HG03025 (cell line): ENCODE measurements at regions not wholly inside any gene's neighbourhood (a gene's known extent, or its start where the extent isn't known, plus 50 kb on each side); places are given as distances from the start of the nearest gene placed in this dataset.

Experiments used
- ATAC-seq: cut with Tn5 transposase; IDR thresholded peaks from one replicate; pipeline ENCODE4 v1.9.1; 2021; ENCODE audit warnings: mild to moderate bottlenecking, moderate library complexity; ENCODE audit not compliant: unreplicated experiment, low FRiP score

DNA sequence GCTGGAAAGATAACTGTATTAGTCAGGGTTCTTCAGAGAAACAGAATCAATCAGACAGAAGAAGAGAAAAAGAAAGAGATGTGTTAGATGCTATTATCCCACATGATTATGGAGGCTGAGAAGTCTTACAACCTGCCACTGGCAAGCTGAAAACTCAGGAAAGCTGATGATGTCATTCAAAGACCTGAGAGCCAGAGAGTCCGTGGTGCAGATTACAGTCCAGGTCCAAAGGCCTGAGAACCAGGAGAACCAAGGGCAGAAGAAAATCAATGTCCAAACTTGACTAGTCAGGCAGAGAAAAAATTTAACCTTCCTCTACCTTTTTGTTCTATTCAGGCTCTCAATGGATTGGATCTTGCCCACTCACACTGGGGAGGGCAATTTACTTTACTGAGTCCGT lies 172.5 kb downstream of the QDPR start:
- no peak for ATAC-seq

DNA sequence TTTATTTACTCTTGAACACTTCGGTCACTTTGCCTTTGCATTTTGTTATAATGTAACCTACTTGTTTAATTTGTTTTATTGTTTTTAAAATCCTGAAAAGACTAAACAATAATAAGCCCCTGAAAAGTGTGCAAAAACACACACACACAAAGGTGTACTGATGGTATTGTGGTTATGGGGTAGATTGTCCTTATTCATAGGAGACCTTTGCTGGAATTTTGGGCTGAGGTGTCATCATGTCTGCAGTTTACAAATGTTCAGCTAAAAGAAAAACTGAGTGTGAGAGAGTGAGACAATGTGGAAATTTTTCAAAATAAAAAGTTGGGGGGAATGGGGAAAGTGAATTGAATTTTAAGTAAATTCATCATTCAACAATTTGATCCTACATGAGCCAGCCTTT lies 174.9 kb downstream of the QDPR start:
- ATAC-seq = no peak

DNA sequence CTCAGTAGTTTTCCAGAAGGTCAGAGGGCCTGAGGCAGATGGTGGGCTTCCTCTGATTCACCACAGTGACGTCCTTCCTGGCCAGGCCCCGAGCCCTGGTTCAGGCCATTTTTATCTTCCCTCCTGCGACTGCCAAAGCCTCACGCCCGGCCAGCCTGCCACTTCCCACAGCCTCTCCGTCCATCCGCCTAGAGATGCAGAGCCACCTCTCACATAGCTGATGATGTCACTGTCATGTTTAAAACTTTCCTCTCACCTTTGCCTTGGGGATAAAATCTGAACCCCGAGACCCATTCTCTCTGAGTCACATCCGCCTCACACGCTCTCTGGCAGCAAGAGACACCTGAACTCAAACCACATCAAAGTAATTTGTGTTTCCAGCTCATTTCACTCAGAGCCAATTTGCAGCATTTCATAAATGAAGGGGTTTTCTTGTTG lies 175.3 kb downstream of the QDPR start:
- peak; percentile 67 for ATAC-seq

DNA sequence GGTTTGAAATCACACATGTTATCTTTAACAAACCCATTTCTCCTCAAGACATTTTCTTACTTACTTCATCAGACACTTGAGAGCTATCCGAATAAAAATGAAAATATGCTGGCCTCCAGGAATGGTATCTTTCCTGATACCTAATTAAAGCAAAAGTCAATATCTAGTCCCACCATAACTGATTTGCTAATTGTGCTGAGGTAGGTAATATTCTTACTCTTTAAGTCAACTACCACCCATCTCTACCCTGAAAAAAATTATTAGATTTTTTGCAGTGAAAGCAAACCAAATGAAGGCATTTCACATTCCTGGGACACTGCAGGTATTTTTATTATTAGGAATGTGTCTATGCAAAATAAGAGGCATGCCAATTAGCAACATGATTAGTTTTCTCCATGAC lies 175.8 kb downstream of the QDPR start:
- no peak for ATAC-seq

DNA sequence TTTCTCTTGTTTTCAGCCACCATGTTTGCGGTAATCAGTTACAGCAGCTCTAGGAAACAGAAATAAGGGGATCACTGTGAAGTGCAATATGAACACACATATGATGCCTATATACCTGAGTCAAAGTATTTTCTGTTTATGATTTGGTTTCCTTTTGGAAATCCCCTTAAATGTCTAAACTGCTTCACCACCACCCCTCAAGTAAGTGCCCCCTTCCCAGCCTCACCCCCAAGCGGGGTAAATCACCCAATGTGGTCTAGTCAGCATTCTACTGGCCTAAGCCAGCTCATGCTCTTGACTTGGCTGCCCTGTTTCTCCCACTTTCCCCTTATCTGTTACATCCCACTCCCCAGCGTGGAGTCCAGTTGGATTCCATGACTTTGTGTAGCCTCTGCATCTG lies 176.5 kb downstream of the QDPR start:
- no peak for ATAC-seq

DNA sequence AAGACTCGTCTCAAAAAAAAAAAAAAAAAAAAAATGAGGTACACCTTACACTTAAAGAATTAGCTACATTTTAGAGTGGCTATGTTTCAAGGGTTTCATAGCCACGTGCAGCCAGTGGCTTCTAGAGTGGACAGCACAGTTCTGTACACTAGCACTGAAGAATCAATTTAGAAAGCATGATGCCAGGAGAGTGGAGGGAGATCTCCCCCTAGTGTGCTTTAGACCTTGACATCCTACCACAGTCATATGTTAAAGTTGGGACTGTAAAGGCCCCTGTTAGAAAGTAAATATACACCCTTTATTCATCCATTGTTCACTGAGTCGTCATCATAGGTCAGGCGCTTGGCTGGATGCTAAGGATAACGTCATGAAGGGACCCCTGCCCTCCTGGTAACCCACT lies 179.4 kb downstream of the QDPR start:
- ATAC-seq = no peak

DNA sequence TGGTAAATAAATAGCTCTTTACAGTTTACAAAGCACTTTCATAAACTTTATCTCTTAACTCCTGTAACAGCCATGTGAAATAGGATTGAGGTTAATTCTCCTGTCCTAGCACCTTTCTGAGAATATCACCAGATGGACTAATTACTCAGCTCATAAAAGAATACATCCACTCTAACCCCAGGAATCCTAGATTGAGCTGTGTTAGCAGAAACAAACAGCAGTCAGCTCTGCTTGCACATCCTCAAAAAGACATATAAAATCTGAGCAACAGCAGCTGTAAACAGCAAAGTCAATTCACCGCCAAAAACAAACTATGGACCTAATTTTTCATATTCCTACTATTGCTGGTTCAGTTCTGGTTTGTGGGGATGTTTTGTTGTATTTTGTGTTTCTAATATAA lies 182.8 kb downstream of the QDPR start:
- no peak for ATAC-seq

DNA sequence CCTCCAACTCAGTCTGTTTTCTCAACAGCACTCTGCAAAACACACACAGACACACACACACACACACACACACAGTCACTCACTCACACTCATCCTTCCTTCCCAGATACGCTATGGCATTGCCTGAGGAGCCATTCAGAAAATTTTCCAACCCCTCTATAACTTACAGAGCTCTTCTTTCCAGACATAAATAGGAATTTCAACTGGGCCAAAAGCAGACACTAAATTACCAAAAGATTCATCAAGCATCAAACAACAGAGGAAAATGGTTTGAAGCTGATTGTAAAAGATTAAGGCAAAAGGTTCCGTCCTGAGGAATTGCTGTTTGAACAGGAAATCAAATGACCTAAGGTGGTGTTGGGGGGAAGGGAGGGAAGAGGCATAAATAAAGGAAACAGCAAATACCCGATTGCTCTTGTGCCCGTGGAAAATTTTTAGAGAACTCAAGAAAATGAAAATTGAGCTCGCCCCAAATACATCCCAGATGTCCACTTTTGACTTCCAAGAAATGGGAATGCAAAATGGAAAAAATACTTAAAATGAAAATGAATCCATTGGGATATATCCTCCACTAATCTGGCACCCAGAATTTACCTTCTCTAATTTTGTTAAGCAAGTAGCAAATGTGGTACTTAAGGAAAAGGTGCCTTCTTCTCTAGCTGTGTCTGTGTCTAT lies 183.6 kb downstream of the QDPR start:
- ATAC-seq = no peak

DNA sequence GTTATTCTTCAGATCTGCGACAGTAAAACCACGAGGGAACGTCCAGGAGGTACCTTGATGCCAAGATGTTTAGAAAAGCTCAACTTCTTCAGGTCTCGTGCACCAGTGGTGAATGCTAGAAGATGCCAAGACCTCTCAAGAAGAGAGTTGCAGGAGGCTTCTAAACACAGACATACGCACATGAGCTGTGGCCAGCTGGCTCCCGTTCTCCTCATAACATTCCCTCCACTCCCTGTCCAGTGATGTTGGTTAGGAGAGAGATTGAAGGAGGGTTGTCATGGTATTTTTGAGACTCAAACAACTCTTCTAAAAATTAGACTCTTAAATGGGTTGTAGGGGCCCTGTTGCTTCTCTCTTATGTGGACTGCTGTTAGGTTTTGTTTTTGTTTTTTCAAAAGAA lies 184.3 kb downstream of the QDPR start:
- ATAC-seq = no peak

DNA sequence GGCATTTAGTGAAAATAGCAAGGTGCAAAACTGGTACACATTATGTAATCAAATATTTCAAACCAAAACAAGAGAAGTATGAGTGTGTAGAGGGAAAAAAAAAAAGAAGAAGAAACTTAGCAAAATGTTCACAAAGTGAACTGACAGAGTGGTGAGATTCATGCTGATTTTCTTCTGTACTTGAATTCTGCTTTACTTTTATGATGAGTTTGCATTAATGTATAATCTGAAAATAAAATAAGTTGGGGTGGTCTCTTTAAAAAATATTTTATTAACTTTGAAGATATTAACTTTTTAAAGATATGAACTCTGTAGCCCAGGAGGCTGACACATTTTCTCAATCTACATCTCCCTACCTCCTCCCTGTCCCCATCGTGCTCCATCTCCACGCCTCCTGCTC lies 185.1 kb downstream of the QDPR start:
- no peak for ATAC-seq

DNA sequence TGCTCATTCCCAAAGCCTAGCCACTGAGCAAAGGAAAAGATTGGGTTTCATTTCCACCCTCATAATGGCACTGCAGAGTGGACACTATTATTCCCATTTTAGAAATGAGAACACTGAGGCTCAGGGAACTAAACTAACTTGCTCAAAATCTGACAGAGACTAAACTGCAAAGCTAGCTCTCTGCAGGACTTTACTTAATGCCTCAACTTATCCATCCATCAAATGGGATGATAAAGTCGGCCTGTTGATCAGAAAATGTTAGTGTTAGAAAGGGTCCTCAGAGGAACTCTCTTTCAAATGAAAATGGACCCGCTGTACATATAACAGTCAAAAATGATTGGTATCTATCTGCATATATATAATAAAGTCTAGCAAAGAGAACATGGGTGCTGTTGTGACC lies 186.8 kb downstream of the QDPR start:
- ATAC-seq = no peak

DNA sequence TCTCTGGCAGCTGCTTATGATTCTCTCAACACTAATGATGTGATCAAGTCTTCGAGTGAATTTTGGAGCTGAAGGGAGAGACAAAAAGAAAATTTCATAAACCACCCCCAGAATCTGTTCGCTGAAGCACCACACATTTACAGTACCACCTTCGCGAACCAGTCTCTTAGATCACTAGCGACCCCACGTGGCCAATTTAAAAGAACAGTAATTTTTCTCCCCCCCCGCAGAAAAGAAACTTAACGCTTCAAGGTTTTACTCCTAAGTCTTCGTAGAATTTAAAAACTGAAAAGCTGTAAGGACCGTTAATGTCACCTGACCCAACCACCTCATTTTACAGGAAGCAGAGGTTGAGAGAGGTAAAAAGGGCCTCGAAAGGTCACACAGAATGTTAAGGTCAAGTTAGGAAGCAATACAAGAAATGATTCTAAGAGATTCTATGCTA lies 187.5 kb downstream of the QDPR start:
- no peak for ATAC-seq

DNA sequence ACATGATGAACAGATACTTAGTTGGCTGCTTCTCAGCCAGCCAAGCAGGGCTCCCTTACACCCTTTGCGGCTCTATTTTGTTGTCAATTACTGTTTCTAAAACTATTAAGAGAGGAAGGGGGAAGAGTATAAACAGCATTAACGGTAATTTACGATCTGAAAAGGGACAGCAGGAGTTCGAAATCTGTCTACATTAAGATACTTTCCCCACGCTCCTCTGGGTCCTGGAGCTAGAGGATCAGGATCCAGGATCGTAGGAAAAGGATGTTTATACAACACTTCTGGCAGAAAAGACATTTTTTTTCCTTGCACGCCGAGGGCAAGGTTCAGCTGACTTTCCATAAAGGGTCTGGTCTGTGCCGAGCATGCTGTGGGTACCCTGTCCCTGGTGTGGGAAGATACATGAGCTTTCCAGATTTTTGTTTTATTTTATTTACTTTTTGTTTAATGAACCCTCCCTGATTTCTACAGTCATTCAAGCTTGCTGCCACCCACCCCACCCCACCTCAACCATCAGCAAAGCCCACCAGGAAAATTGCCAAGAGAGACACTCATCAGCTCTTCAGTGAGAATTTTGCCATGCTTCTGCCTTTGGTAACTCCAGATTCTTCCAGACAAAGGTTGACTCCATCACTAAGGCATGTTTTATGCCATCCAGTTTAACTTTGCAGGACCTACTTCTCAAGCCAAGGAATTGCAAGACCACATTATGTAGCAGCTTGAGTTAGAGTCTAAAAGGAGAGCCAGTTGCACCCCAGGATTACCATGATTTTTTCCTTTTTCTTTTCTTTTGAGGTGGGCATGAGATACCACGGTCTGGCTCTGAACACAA lies 188.1 kb downstream of the QDPR start:
- ATAC-seq = no peak

DNA sequence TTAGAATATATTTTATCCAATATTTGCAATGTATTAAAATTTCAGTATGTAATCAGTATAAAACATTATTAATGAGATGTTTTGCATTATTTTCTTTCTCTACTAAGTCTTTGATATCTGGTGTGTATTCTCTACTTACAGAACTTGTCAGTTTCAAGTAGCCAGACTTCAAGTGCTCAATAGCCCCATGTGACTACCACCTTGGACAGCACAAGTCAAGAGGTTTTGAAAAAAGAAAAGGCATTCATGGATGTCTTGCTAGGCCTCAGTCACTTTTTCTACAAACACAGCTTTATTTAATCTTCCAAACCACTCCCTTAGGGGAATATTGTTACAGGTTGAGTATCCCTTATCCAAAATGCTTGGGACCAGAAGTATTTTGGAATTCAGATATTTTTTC lies 189.4 kb downstream of the QDPR start:
- ATAC-seq = no peak

DNA sequence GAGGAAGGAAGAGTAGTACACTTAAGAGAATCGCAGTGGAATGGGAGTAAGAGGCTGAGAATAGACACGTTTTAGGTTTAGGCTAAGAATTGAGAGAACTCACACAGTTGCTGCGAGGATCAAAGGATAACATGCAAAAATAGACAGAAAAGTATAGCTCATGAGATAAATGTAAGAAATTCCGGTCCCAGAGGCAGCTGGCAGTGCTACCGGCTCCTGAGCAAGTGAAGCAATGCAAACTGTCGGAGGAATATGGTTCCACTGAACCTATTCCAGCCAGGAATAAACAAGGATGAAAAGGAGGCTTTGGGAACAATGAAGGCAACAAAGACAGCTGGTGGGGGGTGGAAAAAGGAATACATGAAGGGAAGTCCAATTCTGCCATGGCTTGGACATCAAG lies 191.8 kb downstream of the QDPR start:
- no peak for ATAC-seq

DNA sequence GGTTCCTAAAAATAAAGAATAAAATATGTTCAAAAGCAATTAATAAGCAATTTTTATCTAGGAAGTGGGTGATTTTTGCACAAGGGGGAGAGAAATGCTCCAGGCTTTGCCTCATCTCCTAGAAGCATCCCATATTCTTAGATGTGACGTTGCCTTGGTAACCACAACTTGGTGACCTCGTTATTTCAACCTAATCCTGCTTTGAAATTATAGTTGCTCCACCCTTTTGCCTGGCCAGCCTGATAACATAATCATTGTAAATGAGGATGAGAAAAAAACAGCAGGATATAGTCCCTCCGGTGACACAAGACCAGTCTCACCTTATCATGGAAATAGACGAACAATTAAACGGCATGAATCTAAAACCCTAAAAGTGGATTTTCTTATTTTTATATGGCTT lies 194.4 kb downstream of the QDPR start:
- no peak for ATAC-seq

DNA sequence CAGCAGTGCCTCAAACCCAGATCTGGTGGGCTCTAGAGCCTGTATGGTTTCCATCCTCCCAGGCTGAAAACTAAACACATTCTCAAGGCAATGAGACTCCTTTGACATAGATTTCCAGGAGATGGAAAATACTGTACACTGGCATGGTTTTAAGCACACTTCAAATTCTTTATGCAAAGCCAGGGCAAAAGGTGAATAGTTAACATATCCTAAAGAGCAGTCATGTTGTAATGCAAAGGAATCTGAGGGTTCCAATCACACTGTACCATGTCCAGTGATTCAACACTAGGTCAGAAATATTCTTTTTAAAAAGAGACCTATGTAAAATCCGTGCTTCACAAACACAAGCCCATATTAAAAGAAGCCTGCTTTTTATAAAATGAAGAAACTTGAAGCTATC lies 195.3 kb downstream of the QDPR start:
- ATAC-seq = no peak

DNA sequence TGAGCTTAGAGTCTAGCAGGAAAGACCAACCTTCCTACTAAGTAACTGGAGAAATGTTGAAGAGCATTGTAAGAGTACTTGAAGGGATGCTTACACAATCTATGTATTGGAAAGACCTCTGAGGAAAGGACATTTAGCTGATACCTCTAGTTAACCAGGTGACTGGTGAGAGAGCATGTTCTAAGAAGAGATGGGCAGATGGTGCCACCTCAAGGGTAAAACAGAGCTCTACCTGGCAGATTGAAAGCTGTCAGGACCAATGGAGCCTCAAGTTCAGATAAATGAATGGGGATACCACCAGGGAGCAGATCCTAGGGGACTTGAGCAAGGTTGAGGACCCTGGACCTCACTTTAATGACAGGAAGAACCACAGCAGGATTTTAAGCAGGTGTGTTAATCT lies 196.4 kb downstream of the QDPR start:
- no peak for ATAC-seq

DNA sequence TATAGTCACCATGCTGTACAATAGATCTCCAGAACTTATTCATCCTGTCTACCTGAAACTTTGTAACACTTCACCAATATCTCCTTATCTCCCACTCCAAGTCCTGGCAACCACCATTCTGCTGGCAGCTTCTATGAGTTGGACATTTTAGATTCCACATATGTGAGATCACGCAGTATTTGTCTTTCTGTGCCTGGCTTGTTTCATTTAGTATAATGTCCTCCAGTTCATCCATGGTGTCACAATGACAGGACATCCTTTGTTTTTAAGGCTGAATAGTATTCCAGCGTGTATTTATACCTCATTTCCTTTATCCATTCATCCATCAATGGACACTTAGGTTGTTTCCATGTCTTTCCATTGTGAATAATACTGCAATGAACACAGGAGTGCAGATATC lies 198.7 kb downstream of the QDPR start:
- ATAC-seq = no peak

DNA sequence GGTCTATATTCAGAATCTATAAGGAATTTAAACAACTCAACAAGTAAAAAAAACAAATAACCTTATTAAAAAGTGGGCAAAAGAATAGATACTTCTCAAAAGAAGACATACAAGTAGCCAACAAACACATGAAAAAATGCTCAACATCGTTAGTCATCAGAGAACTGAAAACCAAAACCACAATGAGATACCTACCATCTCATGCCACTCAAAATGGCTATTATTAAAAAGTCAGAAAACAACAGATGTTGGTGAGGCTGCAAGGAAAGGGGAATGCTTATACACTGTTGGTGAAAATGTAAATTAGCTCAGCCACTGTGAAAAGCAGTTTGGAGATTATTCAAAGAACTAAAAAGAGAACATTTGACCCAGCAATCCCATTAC lies 201.6 kb downstream of the QDPR start:
- ATAC-seq = peak; percentile 84

DNA sequence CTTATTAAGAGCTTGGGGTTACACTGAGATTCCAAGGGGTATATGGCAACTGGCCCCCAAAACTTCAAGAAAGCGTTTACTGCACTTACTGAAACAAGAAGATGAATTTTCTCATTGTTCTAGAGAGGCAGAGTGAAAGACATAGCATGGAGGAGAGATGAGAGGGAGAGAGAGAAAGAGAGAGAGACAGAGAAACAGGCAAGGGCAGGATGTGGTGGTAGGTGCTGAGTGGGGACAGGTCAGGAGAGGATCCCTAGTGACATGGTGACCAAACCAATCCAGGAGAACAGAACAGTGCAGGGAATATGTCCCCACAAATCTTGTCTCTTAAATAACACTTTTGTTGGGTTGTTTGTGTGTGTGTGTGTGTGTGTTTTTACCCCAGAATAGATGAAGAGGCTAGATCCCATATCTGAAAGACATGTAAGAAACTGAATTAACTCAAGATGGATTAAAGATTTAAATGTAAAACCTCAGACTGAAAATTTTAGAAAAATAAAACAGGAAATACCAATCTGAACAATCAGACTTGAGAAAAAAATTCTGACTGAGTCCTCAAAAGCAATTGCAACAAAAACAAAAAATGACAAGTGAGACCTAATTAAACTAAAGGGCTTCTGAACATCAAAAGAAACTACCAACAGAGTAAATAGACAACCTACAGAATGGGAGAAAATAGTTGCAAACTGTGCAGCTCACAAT lies 202.2 kb downstream of the QDPR start:
- ATAC-seq = no peak

DNA sequence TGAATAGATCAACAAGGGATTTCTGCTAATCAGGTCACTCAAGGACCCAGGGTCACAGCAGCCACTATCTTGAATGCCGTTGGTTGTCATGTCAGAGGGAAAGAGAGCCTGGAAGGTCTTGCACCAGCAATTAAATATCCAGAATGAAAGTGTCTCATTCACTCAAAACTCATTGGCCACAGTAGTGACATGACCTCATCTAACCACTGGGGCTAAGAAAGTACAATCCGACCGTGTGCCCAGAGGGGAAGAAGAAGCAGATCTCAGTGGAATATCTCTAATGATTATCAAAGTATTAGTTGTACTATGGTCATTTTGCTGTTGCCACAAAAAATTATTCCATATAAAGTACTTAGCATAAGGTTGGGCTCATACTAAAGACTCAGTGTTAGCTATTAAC lies 210.0 kb downstream of the QDPR start:
- no peak for ATAC-seq
